ENCODE measurements at regions not wholly inside any gene's neighbourhood (a gene's known extent, or its start where the extent isn't known, plus 50 kb on each side); places are given as distances from the start of the nearest gene placed in this dataset.
"Not testable (repeated sequence)": the region's sequence is repeated elsewhere in the genome, so short reads cannot be mapped to it uniquely, and the experiment has no call there.

GRCh38 chr13:52324831-52325230 lies 81.1 kb downstream of the THSD1 start:
- intact Hi-C loops (cut with DNase I; ENCODE audit: low total_unique reads); H3K4me3 ChIP-seq; H3K4me1 ChIP-seq; DNase-seq; H3K9me3 ChIP-seq; H3K36me3 ChIP-seq (ENCODE audit: low read depth, missing control alignments); H3K27ac ChIP-seq; H3K27me3 ChIP-seq: not testable (repeated sequence)
- WGBS, 2 donors: 88 to 100% methylated on average over 1 of the region's 2 CpGs

- 85 to 89% methylated on average over 2 of the region's 2 CpGs for WGBS, 2 donors
- no peaks in the 10 kb centered on the region for H3K4me1 ChIP-seq
- TF ChIP-seq POLR2A (IDR thresholded peaks at IDR 0.05) (no peak), CTCF (IDR thresholded peaks at IDR 0.05) (no peak)
- DNase-seq: no peak
- H3K4me3 ChIP-seq: no peak overlapping the region
- no peaks in the 10 kb centered on the region for H3K36me3 ChIP-seq (ENCODE audit: low read depth, missing control alignments)
- H3K27me3 ChIP-seq: no peaks in the 10 kb centered on the region
- intact Hi-C loops (cut with DNase I; ENCODE audit: low total_unique reads): no loop called here
- no peak overlapping the region for H3K27ac ChIP-seq
- no peaks in the 10 kb centered on the region for H3K9me3 ChIP-seq
Observed at GRCh38 chr13:52319876-52320275, 86.1 kb downstream of the THSD1 start.

DNA sequence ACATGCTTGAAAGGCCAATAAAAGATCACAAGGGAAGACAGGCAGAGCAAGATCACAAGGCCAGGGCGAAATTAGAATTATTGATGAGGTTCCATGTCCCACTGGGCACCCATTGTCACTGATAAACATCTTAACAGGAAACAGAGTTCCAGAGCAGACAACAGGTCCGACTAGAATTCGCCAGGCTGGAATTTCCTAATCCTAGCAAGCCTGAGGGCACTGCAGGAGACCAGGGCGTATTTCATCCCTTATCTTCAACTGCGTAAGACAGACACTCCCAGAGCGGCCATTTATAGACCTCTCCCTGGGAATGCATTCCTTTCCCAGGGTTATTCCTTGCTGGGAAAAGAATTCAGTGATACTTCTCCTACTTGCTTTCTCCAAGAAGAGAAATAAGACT lies 96.1 kb downstream of the THSD1 start:
- H3K27ac ChIP-seq; DNase-seq; H3K4me3 ChIP-seq; H3K36me3 ChIP-seq (ENCODE audit: low read depth, missing control alignments); intact Hi-C loops (cut with DNase I; ENCODE audit: low total_unique reads); H3K4me1 ChIP-seq; H3K27me3 ChIP-seq; H3K9me3 ChIP-seq: not testable (repeated sequence)
- WGBS, 2 donors: 64 to 67% methylated on average over 6 of the region's 6 CpGs

GRCh38 chr13:52306336-52306735 lies 99.6 kb downstream of the THSD1 start:
- H3K4me3 ChIP-seq; H3K36me3 ChIP-seq (ENCODE audit: low read depth, missing control alignments); H3K4me1 ChIP-seq; H3K9me3 ChIP-seq; H3K27ac ChIP-seq; intact Hi-C loops (cut with DNase I; ENCODE audit: low total_unique reads); H3K27me3 ChIP-seq; DNase-seq: not testable (repeated sequence)
- WGBS, 2 donors: no CpG with 5 or more reads among the region's 1 CpG

GRCh38 chr13:52303098-52303497 lies 102.9 kb downstream of the THSD1 start:
- no CpG with 5 or more reads among the region's 1 CpG for whole genome bisulfite sequencing, 2 donors

GRCh38 chr13:52302688-52303087 lies 103.3 kb downstream of the THSD1 start:
- WGBS, 2 donors: 70% methylated on average over 2 of the region's 6 CpGs; no CpG with 5 or more reads in 1 of the 2 donors
- intact Hi-C loops (cut with DNase I; ENCODE audit: low total_unique reads); DNase-seq; H3K4me3 ChIP-seq; H3K27ac ChIP-seq; H3K27me3 ChIP-seq; H3K4me1 ChIP-seq; H3K36me3 ChIP-seq (ENCODE audit: low read depth, missing control alignments); H3K9me3 ChIP-seq: not testable (repeated sequence)

More at GRCh38 chr13:52303098-52303497, 102.9 kb downstream of the THSD1 start:
- H3K4me1 ChIP-seq; intact Hi-C loops (cut with DNase I; ENCODE audit: low total_unique reads); H3K27ac ChIP-seq; H3K36me3 ChIP-seq (ENCODE audit: low read depth, missing control alignments); H3K27me3 ChIP-seq; DNase-seq; H3K4me3 ChIP-seq; H3K9me3 ChIP-seq: not testable (repeated sequence)

- intact Hi-C loops (cut with DNase I; ENCODE audit: low total_unique reads); H3K4me1 ChIP-seq; H3K27me3 ChIP-seq; DNase-seq; H3K27ac ChIP-seq; H3K36me3 ChIP-seq (ENCODE audit: low read depth, missing control alignments); H3K9me3 ChIP-seq; H3K4me3 ChIP-seq: not testable (repeated sequence)
- 40% methylated on average over 2 of the region's 4 CpGs; no CpG with 5 or more reads in 1 of the 2 donors for WGBS, 2 donors
Observed at GRCh38 chr13:52301810-52302400, 104.1 kb downstream of the THSD1 start.

- H3K4me3 ChIP-seq; H3K9me3 ChIP-seq; DNase-seq; H3K36me3 ChIP-seq (ENCODE audit: low read depth, missing control alignments); intact Hi-C loops (cut with DNase I; ENCODE audit: low total_unique reads); H3K4me1 ChIP-seq; H3K27ac ChIP-seq; H3K27me3 ChIP-seq: not testable (repeated sequence)
- WGBS, 2 donors: 58 to 67% methylated on average over 5 of the region's 5 CpGs
Observed at GRCh38 chr13:52298079-52298661, 107.8 kb downstream of the THSD1 start.

GRCh38 chr13:52288891-52289290 lies 117.1 kb downstream of the THSD1 start:
- H3K4me3 ChIP-seq; H3K27me3 ChIP-seq; H3K9me3 ChIP-seq; H3K4me1 ChIP-seq; intact Hi-C loops (cut with DNase I; ENCODE audit: low total_unique reads); H3K36me3 ChIP-seq (ENCODE audit: low read depth, missing control alignments); DNase-seq; H3K27ac ChIP-seq: not testable (repeated sequence)
- WGBS, 2 donors: 100% methylated on average over 1 of the region's 6 CpGs; no CpG with 5 or more reads in 1 of the 2 donors

GRCh38 chr13:52281387-52281786 lies 122.0 kb upstream of the NEK3 start:
- DNase-seq; H3K27me3 ChIP-seq; H3K36me3 ChIP-seq (ENCODE audit: low read depth, missing control alignments); intact Hi-C loops (cut with DNase I; ENCODE audit: low total_unique reads); H3K4me3 ChIP-seq; H3K27ac ChIP-seq; H3K4me1 ChIP-seq; H3K9me3 ChIP-seq: not testable (repeated sequence)
- 72 to 77% methylated on average over 2 of the region's 2 CpGs for WGBS, 2 donors

DNA sequence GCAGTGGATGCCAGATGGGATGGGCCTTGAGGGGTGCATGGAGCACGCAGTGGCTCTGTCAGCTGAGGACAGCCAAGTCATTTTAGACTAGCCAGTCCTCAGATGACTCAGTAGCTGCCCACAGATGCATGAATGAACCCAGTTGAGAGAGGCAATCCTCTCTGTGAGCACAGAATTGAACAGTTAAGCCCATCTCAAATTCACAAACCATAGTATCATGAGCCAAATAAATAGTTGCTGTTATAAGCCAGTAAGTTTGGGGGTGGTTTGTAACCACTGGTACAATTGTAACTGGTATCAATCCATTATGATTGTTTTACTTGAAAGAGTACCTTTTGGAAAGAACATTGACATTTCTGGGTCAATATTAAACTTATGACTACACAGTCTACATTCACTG lies 120.0 kb upstream of the NEK3 start:
- H3K27me3 ChIP-seq; DNase-seq; H3K4me1 ChIP-seq; H3K9me3 ChIP-seq; H3K36me3 ChIP-seq (ENCODE audit: low read depth, missing control alignments); intact Hi-C loops (cut with DNase I; ENCODE audit: low total_unique reads); H3K27ac ChIP-seq; H3K4me3 ChIP-seq: not testable (repeated sequence)
- WGBS, 2 donors: 50% methylated on average over 1 of the region's 1 CpG; no CpG with 5 or more reads in 1 of the 2 donors

Measured in testis (tissue), 2 donors.